Brain microvascular endothelial cell (primary cell): ENCODE measurements at regions not wholly inside any gene's neighbourhood (a gene's known extent, or its start where the extent isn't known, plus 50 kb on each side); places are given as distances from the start of the nearest gene placed in this dataset.

ENCODE experiments used
- DNase-seq: peaks from one replicate; pipeline ENCODE4 v3.0.0-alpha.2; 2020
- H3K27ac ChIP-seq: fragments of 250-450 bp; sonication (Bioruptor Pico); 2 replicates; pipeline ENCODE4 v1.5.1; 2020; ENCODE audit warnings: mild to moderate bottlenecking, moderate library complexity
- H3K27me3 ChIP-seq: fragments of 250-450 bp; sonication (Bioruptor Pico); replicated peaks from 2 replicates; pipeline ENCODE4 v1.5.1; 2020; ENCODE audit warnings: mild to moderate bottlenecking
- H3K36me3 ChIP-seq: fragments of 250-450 bp; sonication (Bioruptor Pico); replicated peaks from 2 replicates; pipeline ENCODE4 v1.5.1; 2020; ENCODE audit warnings: mild to moderate bottlenecking
- H3K4me3 ChIP-seq: 2 replicates; pipeline ENCODE4 v1.5.1; 2011; ENCODE audit warnings: low read depth, mild to moderate bottlenecking, control low read depth, low read length, moderate library complexity
- in situ Hi-C: cut with HindIII; loops from 2 replicates; pipeline ENCODE4 v1.10.0; 2017; ENCODE audit warnings: low sequenced_read_pairs, low pct_ligation_motif_present
- TF ChIP-seq, protein P1 (sequence below): IDR thresholded peaks from 2 replicates; pipeline ENCODE4 v1.5.1; 2011; ENCODE audit warnings: low read depth, mild to moderate bottlenecking, moderate library complexity, low read length, control low read depth, inconsistent platforms; ENCODE audit errors: missing control alignments

GRCh38 chr5:166529200-166529599 is 1762.2 kb upstream of the WWC1 start:
- Histone ChIP-seq H3K36me3 (no peaks in the 10 kb centered on the region), H3K27ac (no peak overlapping the region), H3K27me3 (no peaks in the 10 kb centered on the region), H3K4me3 (no peak overlapping the region)
- in situ Hi-C loops, result no loop called here
- TF ChIP-seq, protein P1, sequence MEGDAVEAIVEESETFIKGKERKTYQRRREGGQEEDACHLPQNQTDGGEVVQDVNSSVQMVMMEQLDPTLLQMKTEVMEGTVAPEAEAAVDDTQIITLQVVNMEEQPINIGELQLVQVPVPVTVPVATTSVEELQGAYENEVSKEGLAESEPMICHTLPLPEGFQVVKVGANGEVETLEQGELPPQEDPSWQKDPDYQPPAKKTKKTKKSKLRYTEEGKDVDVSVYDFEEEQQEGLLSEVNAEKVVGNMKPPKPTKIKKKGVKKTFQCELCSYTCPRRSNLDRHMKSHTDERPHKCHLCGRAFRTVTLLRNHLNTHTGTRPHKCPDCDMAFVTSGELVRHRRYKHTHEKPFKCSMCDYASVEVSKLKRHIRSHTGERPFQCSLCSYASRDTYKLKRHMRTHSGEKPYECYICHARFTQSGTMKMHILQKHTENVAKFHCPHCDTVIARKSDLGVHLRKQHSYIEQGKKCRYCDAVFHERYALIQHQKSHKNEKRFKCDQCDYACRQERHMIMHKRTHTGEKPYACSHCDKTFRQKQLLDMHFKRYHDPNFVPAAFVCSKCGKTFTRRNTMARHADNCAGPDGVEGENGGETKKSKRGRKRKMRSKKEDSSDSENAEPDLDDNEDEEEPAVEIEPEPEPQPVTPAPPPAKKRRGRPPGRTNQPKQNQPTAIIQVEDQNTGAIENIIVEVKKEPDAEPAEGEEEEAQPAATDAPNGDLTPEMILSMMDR, result no peak
- no peak for DNase-seq

DNA sequence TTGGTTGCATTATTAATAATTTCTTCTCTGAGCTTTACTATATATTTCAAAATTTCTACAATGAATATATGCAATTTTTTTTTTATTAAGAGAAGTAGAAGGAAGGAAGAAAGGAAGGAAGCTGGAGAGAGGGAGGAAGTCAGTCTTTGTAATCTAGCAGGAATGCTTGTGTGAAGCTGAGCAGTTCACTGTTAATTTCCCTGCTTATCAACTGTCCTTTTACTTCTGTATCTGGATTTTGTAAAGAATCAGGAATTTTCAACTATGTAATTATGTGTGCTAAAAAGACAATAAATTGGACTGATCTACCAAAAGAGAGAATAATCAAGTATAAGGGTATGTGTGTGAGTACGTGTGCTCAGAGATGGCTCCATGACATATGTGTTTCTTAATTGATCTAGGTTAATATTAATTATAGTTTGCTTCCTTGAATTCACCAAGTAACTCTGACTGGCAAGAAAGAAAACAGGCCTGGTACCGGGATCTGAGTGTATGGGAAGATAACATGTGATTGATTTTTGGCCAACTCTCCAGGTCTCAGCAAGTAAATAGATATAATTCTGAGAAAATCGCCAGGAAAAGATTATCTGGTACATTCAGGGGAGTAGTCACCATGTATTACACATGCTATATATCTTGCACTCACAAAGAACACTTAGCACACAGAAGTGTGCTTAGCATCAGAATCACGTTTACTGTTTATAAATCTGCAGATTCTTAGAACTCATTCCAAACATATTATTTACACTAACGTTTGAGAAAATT is 1758.8 kb upstream of the WWC1 start:
- DNase-seq, result no peak
- Histone ChIP-seq H3K27me3 (no peaks in the 10 kb centered on the region), H3K4me3 (no peak overlapping the region), H3K36me3 (no peaks in the 10 kb centered on the region), H3K27ac (no peak overlapping the region)
- TF ChIP-seq, protein P1, result no peak
- in situ Hi-C loops, result no loop called here

GRCh38 chr5:166535641-166536040 is 1755.8 kb upstream of the WWC1 start:
- no peak for DNase-seq
- TF ChIP-seq, protein P1, result no peak
- H3K27me3 ChIP-seq, result no peaks in the 10 kb centered on the region
- in situ Hi-C loops, result no loop called here
- no peak overlapping the region for H3K4me3 ChIP-seq
- H3K36me3 ChIP-seq, result no peaks in the 10 kb centered on the region
- no peak overlapping the region for H3K27ac ChIP-seq

GRCh38 chr5:166540156-166540555 is 1751.3 kb upstream of the WWC1 start:
- H3K27ac ChIP-seq, result no peak overlapping the region
- TF ChIP-seq, protein P1, result no peak
- no peak overlapping the region for H3K4me3 ChIP-seq
- in situ Hi-C loops, result no loop called here
- no peaks in the 10 kb centered on the region for H3K27me3 ChIP-seq
- no peaks in the 10 kb centered on the region for H3K36me3 ChIP-seq
- no peak for DNase-seq

DNA sequence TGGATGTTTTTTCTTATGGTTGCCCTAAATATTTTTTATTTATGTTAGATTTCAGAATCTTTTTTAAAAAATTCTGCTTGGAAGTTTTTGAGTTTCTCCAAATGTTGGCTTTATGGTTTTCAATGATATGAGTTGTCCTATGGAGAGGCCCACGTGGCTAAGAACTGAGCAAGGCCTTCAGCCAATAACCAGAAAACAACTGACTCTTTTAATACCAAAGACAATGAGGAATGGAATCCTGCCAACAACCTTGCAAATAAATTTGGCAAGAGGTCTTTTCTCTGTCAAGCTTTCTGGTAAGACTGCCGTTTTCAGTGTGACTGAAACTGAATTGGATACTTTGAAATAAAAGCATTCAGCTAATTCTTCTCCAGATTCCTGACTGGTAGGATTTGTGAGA is 1740.1 kb upstream of the WWC1 start:
- H3K27ac ChIP-seq, result no peak overlapping the region
- no peaks in the 10 kb centered on the region for H3K36me3 ChIP-seq
- in situ Hi-C loops, result no loop called here

More for the DNA sequence above, 1740.1 kb upstream of the WWC1 start:
- no peaks in the 10 kb centered on the region for H3K27me3 ChIP-seq
- no peak overlapping the region for H3K4me3 ChIP-seq
- TF ChIP-seq, protein P1, result no peak
- DNase-seq, result no peak
